GM23338 (cell line): ENCODE measurements at regions not wholly inside any gene's neighbourhood (a gene's known extent, or its start where the extent isn't known, plus 50 kb on each side); places are given as distances from the start of the nearest gene placed in this dataset.

Experiments used
- ATAC-seq: fragments of 200-7000 bp; cut with Tn5 transposase; 3 replicates; pipeline ENCODE4 v1.9.1; 2020
- DNase-seq: peaks from one replicate; pipeline ENCODE4 v3.0.0-alpha.2; 2015; ENCODE audit warnings: low spot score
- H2AFZ ChIP-seq: fragments of 200-600 bp; sonication (generic); 2 replicates; pipeline ENCODE4 v1.8.0; 2016; ENCODE audit warnings: antibody characterized with exemption, mild to moderate bottlenecking, moderate library complexity
- H3F3A ChIP-seq: fragments of 200-600 bp; sonication (generic); replicated peaks from 2 replicates; pipeline ENCODE4 v1.8.0; 2017; ENCODE audit warnings: antibody characterized with exemption, mixed run types, low read depth
- H3K27ac ChIP-seq: fragments of 200-600 bp; sonication (generic); 2 replicates; pipeline ENCODE4 v1.6.1; 2016; ENCODE audit warnings: low read depth
- H3K27me3 ChIP-seq: fragments of 200-600 bp; sonication (generic); 2 replicates; pipeline ENCODE4 v1.8.0; 2016; ENCODE audit warnings: mild to moderate bottlenecking, mixed run types, moderate library complexity; ENCODE audit not compliant: insufficient read depth
- H3K36me3 ChIP-seq: fragments of 200-600 bp; sonication (generic); 2 replicates; pipeline ENCODE4 v1.8.0; 2016; ENCODE audit warnings: mild to moderate bottlenecking; ENCODE audit not compliant: insufficient read depth
- H3K4me1 ChIP-seq: fragments of 200-600 bp; sonication (generic); 2 replicates; pipeline ENCODE4 v1.8.0; 2016; ENCODE audit warnings: mild to moderate bottlenecking, moderate library complexity; ENCODE audit not compliant: insufficient read depth
- H3K4me2 ChIP-seq: fragments of 200-600 bp; sonication (generic); 2 replicates; pipeline ENCODE4 v1.7.1; 2017; ENCODE audit warnings: mixed run types
- H3K4me3 ChIP-seq: fragments of 200-600 bp; sonication (generic); 2 replicates; pipeline ENCODE4 v1.6.1; 2016; ENCODE audit warnings: mixed run types
- H3K79me2 ChIP-seq: fragments of 200-600 bp; sonication (generic); replicated peaks from 2 replicates; pipeline ENCODE4 v1.8.0; 2017; ENCODE audit warnings: mild to moderate bottlenecking; ENCODE audit not compliant: insufficient read depth
- H3K9me2 ChIP-seq: fragments of 200-600 bp; sonication (generic); 2 replicates; pipeline ENCODE4 v1.8.0; 2017; ENCODE audit not compliant: insufficient read depth
- H4K20me1 ChIP-seq: fragments of 200-600 bp; sonication (generic); replicated peaks from 2 replicates; pipeline ENCODE4 v1.8.0; 2017; ENCODE audit warnings: mild to moderate bottlenecking; ENCODE audit not compliant: insufficient read depth
- H3K27ac Mint-ChIP-seq: 2 replicates; pipeline ENCODE4 v1.8.0; 2020; ENCODE audit warnings: inconsistent platforms, mild to moderate bottlenecking, moderate library complexity, mixed read lengths
- H3K27me3 Mint-ChIP-seq: 3 replicates; pipeline ENCODE4 v1.8.0; 2022; ENCODE audit warnings: low read depth, mild to moderate bottlenecking, moderate library complexity, mixed read lengths, inconsistent platforms; ENCODE audit not compliant: insufficient read depth, poor library complexity
- H3K36me3 Mint-ChIP-seq: 3 replicates; pipeline ENCODE4 v1.8.0; 2021; ENCODE audit warnings: low read depth, mild to moderate bottlenecking, inconsistent platforms, moderate library complexity, mixed read lengths
- H3K4me1 Mint-ChIP-seq: 3 replicates; pipeline ENCODE4 v1.8.0; 2020; ENCODE audit warnings: mild to moderate bottlenecking, inconsistent platforms, mixed read lengths
- H3K4me3 Mint-ChIP-seq: 3 replicates; pipeline ENCODE4 v1.8.0; 2021; ENCODE audit warnings: moderate library complexity, mild to moderate bottlenecking, inconsistent platforms, mixed read lengths
- H3K9me3 Mint-ChIP-seq: 3 replicates; pipeline ENCODE4 v1.8.0; 2020; ENCODE audit warnings: moderate library complexity, mild to moderate bottlenecking, inconsistent platforms, mixed read lengths
- CREB1 ChIP-seq: fragments of 250-450 bp; sonication (Bioruptor Pico); IDR thresholded peaks from 2 replicates; pipeline ENCODE4 v1.5.0; 2020; ENCODE audit warnings: low read depth, mild to moderate bottlenecking, moderate library complexity
- CTCF ChIP-seq, 2 experiments: fragments of 200-600 bp in 1 of 2; sonication (generic) in 1 of 2; conservative IDR thresholded peaks; 2 replicates each; pipeline versions ENCODE4 v1.5.1 to v1.6.1; 2016 to 2017; ENCODE audit warnings: antibody characterized with exemption in 2 of 2, low read depth in 2 of 2, mild to moderate bottlenecking in 2 of 2, moderate library complexity in 1 of 2
- ETS1 ChIP-seq: IDR thresholded peaks from 2 replicates; pipeline ENCODE4 v1.6.1; 2016; ENCODE audit warnings: antibody characterized with exemption
- EZH2 ChIP-seq: fragments of 200-600 bp; sonication (generic); IDR thresholded peaks from one replicate; pipeline ENCODE4 v1.8.0; 2017; ENCODE audit warnings: antibody characterized with exemption, mild to moderate bottlenecking, low read depth; ENCODE audit not compliant: unreplicated experiment
- EZH2phosphoT487 ChIP-seq: fragments of 200-600 bp; sonication (generic); IDR thresholded peaks from one replicate; pipeline ENCODE4 v1.8.1; 2018; ENCODE audit warnings: antibody characterized with exemption; ENCODE audit not compliant: unreplicated experiment
- JUNB ChIP-seq: IDR thresholded peaks from one replicate; pipeline ENCODE4 v1.6.1; 2016; ENCODE audit warnings: antibody characterized with exemption; ENCODE audit not compliant: unreplicated experiment
- NANOG ChIP-seq: IDR thresholded peaks from 2 replicates; pipeline ENCODE4 v1.6.1; 2016; ENCODE audit warnings: antibody characterized with exemption, borderline replicate concordance
- POLR2AphosphoS5 ChIP-seq: IDR thresholded peaks from 2 replicates; pipeline ENCODE4 v1.6.1; 2016; ENCODE audit warnings: antibody characterized with exemption, low read depth
- REST ChIP-seq: IDR thresholded peaks from one replicate; pipeline ENCODE4 v1.6.1; 2018; ENCODE audit warnings: antibody characterized with exemption; ENCODE audit not compliant: unreplicated experiment
- STAT1 ChIP-seq: IDR thresholded peaks from one replicate; pipeline ENCODE4 v1.6.1; 2016; ENCODE audit warnings: antibody characterized with exemption; ENCODE audit not compliant: unreplicated experiment
- ZNF114 ChIP-seq: fragments of 250-450 bp; sonication (Bioruptor Pico); IDR thresholded peaks from 2 replicates; pipeline ENCODE4 v1.5.0; 2020; ENCODE audit warnings: mild to moderate bottlenecking, moderate library complexity
- ZNF331 ChIP-seq: fragments of 250-450 bp; sonication (Bioruptor Pico); IDR thresholded peaks from 2 replicates; pipeline ENCODE4 v1.5.0; 2020; ENCODE audit warnings: low read depth, mild to moderate bottlenecking, moderate library complexity
- ZNF462 ChIP-seq: fragments of 250-450 bp; sonication (Bioruptor Pico); IDR thresholded peaks from 2 replicates; pipeline ENCODE4 v1.5.0; 2020; ENCODE audit warnings: mild to moderate bottlenecking, moderate library complexity

GRCh38 chr16:80161799-80162739, 378.7 kb upstream of the DYNLRB2 start:
- Histone ChIP-seq H3K4me2 (no peak overlapping the region), H3K36me3 (no peaks in the 10 kb centered on the region), H3K4me3 (no peak overlapping the region), H2AFZ (no peak overlapping the region), H3K27me3 (no peaks in the 10 kb centered on the region), H3K79me2 (no peaks in the 10 kb centered on the region), H3K27ac (no peak overlapping the region), H3K4me1 (no peaks in the 10 kb centered on the region), H3K9me2 (peaks cover 9% of the 10 kb centered on the region; the same call in 1 of the 2 replicates), H4K20me1 (no peaks in the 10 kb centered on the region), H3F3A (no peaks in the 10 kb centered on the region)
- Mint-ChIP-seq H3K36me3 (no peaks in the 10 kb centered on the region; the same call in 2 of the 3 replicates), H3K27me3 (no peaks in the 10 kb centered on the region), H3K4me1 (peaks cover 3% of the 10 kb centered on the region; the same call in 1 of the 3 replicates), H3K4me3 (no peak overlapping the region), H3K9me3 (peaks cover 9% of the 10 kb centered on the region; the same call in 2 of the 3 replicates), H3K27ac (no peak overlapping the region)
- DNase-seq = no peak
- ATAC-seq = no peak
- no peak for TF ChIP-seq POLR2AphosphoS5
- TF ChIP-seq NANOG = no peak
- TF ChIP-seq EZH2phosphoT487 = no peak
- no peak for TF ChIP-seq REST
- TF ChIP-seq ZNF331 (CRISPR knock-in tag) = no peak
- TF ChIP-seq ZNF114 (CRISPR knock-in tag) = no peak
- TF ChIP-seq ETS1 = no peak
- TF ChIP-seq CREB1 (CRISPR knock-in tag) = no peak
- no peak for TF ChIP-seq EZH2
- TF ChIP-seq CTCF (conservative IDR thresholded peaks at IDR 0.05; ENCODE audit: low read depth in 2 of 2) = no peak
- no peak for TF ChIP-seq ZNF462 (CRISPR knock-in tag)
- TF ChIP-seq STAT1 = no peak
- no peak for TF ChIP-seq JUNB
